GM18502 (cell line): ENCODE measurements at regions not wholly inside any gene's neighbourhood (a gene's known extent, or its start where the extent isn't known, plus 50 kb on each side); places are given as distances from the start of the nearest gene placed in this dataset.
"Not testable (repeated sequence)": the region's sequence is repeated elsewhere in the genome, so short reads cannot be mapped to it uniquely, and the experiment has no call there.

Source experiments
- ATAC-seq: cut with Tn5 transposase; IDR thresholded peaks from one replicate; pipeline ENCODE4 v1.9.1; 2021; ENCODE audit warnings: mild to moderate bottlenecking; ENCODE audit not compliant: unreplicated experiment, poor library complexity

DNA sequence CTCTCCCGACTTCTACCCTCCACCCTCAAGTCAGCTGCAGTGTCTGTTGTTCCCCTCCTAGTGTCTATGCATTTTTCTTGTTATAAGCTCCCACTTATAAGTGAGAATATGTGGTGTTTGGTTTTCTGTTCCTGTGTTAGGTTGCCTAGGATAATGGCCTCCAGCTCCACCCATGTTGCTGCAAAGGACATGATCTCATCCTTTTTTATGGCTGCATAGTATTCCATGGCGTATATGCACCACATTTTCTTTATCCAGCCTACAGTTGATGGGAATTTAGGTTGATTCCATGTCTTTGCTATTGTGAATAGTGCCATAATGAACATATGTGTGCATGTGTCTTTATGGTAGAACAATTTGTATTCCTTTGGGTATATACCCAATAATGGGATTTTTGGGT, 80.7 kb downstream of the SPTSSA start:
- ATAC-seq = not testable (repeated sequence)

- ATAC-seq = no peak
These were observed 81.6 kb downstream of the SPTSSA start for GRCh38 chr14:34380471-34380845.

- ATAC-seq = no peak
These were observed 82.1 kb downstream of the SPTSSA start for GRCh38 chr14:34379816-34380470.

DNA sequence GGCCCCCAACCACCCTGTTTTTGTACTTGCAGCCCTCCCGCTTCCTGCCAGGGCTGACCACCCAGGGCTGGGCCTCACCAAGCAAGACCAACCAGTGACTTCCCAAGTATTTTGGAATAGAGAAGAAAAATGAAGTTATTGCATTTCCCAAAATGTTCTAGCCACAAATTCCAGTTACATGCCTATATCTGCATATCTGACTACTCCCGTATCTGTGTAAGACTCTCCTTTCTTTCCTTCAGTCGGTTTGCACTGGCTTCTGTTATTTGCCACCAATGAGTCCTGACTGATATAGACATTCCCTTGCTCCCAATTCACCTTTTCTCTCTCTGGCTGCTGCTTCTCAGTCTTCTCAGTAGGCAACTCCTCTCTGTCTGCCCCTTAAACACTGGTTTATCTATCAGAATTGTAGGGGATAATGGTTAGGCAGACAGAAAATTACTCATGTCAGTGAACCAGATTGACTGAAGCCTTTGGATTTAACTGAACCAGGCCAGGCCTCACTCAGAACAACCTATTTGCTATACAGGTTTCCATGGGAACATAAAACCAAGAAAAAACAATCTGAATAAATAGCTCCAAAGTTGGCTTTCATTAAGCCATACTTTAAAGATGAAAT, 85.3 kb downstream of the SPTSSA start:
- ATAC-seq = no peak

DNA sequence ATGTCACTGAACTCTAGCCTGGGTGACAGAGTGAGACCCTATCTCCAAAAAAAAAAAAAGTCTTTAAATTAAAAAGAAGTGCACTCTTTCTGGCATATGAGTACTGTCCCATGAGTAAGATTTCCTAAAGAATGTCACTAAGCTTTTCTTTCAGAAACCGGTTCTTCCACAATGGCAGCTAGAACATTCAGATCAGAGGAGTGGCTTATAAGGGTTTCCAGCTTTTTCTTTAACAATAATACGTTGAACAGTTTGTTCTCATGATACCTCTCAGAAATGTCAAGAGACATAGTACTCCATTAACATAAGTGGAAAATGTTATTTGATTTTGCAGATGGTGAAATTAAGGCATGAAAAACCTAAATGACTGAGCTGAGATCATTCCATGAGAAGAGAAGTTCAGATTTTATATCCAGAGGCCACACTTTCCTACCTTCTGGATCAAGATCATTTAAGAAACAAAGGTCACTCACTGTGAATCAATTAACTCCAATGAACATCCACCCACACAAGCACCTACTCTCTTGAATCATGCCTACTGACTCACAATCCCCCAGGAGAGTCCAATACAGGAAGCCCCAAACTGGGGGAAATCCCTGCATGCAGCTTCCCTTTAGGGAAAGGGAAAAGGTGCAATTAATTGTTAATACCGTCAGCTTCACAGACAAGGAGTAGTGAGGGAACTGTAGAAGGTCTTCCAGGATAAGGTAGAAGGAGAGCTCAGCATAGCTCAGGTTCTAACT, 86.9 kb downstream of the SPTSSA start:
- ATAC-seq = no peak

GRCh38 chr14:34373191-34373590, 88.8 kb downstream of the SPTSSA start:
- no peak for ATAC-seq

- no peak for ATAC-seq
These were observed 89.3 kb downstream of the SPTSSA start for GRCh38 chr14:34372786-34373185.

DNA sequence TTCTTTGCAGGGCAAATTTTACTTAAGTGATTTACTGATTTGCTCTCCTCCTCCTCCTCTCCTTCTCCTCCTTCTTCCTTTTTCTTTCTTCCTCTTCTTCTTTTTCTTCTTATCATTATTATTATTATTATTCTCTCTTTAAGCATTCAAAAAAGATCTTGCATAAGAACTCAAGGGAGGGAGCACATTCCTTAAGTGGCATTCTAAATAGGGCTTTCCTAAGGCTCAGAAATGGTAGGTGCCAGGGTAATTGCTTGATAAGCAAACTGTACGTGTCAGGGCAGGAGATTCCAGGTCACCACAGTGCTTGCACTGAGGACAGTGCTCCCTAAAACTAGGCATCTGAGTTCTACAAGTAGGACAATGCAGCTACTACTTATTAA, 92.4 kb downstream of the SPTSSA start:
- no peak for ATAC-seq

GRCh38 chr14:34368971-34369647, 92.9 kb downstream of the SPTSSA start:
- no peak for ATAC-seq

DNA sequence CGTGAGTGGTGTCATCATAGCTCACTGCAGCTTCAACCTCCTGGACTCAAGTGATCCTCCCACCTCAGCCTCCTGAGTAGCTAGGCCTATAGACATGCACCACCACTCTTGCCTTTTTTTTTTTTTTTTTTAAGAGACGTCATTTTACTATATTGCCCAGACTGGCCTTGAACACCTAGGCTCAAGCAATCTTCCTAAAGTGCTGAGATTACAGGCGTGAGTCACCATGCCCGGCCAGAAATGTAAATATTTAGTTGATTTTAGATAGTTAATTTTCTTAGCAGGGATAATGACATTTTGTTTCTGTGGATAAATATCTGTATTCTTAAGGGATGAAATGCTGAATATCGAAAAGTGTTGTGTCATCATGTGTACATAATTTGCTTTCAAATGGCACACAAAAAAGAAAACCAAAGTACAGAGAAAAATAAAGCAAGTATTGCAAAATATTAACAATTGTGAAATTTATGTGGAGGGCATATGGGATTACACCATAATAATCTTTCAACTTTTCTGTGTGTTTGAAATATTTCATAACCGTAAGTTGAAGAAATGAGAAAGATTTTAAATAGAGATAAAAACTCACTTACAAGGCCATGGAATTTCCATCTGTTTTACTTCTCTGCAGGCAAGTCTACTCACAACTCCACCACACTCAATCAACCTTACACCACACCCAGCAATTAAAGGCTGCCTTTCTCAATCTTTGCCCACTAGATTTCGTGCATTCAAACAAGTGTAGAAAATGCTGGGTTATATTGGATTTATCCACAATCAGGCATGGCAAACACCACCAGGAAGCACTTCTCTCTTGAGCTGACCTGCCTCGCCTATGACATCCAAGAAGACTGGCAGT, 93.7 kb downstream of the SPTSSA start:
- ATAC-seq = no peak

GRCh38 chr14:34365309-34365915, 96.6 kb downstream of the SPTSSA start:
- no peak for ATAC-seq

DNA sequence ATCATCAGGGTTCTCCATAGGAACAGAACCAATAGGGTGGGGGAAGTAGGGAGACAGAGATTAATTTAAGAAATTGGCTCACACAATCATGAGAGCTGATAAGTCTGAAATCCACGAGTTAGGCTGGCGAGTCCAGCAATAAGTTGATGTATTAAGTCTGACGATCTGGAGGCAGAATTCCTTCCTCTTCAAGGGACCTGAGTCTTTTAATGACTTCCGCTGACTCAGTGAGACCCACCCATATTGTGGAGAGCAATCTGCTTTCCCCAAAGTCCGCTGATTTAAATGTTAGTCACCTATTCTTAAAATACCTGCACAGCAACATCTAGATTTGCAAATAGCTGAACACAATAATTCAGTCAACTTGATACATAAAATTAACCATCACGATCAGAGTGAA, 97.8 kb downstream of the SPTSSA start:
- ATAC-seq = no peak

GRCh38 chr14:34363733-34364134, 98.3 kb downstream of the SPTSSA start:
- no peak for ATAC-seq

- no peak for ATAC-seq
These were observed 99.3 kb downstream of the SPTSSA start for GRCh38 chr14:34362641-34363251.

DNA sequence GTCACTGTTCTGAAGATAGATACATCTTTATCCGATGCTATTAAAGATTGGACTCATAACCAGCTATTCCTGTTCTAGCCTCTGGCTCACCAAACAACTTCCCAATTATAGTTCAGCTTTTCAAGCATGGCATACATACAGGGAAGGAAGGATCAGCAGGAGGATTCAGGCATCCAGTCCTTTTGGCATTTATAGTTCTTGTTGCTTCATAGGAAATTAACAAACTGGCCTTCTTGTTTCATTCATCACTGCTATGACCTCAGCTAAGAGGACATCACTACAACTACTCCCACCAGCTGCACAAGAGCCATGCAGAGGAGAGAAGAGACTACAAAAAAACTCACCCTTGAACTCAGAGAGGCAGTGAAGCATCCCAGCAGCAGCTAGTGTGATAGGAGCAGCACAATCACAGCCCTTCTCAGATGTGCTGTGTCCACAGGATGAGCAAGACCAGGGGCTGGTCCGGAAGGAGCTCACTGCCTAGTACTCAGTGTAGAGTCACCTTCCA, 100.5 kb downstream of the SPTSSA start:
- ATAC-seq = no peak

DNA sequence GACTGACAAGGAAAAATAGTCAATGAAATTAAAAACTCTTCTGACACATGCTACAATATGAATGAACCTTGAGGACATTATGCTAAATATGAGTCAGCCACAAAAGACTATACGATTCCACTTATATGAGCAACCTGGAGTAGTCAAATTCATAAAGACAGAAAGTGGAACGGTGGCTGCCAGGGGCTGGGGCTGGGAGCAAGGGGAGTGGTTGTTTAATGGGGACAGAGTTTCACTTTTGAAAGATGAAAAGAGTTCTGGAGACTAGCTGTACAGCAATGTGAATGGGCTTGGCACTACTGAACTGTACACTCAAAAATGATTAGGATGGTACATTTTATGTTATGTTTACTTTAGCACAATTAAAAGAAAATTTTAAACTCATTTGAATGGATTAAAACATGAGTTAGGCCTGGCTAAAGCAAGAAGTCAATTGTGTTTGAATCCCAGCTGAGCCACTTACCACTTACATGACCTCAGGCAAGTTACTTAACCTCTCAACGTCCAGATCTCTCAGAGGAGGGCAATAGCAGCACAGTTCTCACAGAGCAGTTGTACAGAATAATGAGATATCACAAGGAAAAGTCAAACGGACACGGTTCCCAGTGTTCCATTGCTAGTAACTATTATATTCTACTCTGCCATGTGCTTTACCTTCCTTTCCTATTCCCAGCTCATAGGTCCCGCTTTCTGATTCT, 102.5 kb downstream of the SPTSSA start:
- no peak for ATAC-seq

DNA sequence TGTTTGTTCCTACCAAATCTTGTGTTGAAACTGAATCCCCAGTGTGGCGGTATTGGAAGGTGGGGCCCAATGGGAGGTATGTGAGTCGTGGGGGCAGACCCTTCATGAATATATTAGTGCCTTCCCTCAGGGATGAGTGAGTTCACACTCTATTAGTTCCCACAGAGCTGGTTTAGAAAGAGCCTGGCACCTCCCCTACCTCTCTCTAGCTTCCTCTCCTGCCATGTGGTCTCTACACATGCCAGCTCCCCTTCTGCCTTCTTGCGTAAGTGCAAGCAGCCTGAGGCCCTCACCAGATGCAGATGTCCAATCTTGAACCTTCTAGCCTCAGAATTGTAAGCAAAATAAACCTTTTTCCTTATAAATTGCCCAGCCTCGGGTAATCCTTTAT, 105.8 kb downstream of the SPTSSA start:
- ATAC-seq = no peak

DNA sequence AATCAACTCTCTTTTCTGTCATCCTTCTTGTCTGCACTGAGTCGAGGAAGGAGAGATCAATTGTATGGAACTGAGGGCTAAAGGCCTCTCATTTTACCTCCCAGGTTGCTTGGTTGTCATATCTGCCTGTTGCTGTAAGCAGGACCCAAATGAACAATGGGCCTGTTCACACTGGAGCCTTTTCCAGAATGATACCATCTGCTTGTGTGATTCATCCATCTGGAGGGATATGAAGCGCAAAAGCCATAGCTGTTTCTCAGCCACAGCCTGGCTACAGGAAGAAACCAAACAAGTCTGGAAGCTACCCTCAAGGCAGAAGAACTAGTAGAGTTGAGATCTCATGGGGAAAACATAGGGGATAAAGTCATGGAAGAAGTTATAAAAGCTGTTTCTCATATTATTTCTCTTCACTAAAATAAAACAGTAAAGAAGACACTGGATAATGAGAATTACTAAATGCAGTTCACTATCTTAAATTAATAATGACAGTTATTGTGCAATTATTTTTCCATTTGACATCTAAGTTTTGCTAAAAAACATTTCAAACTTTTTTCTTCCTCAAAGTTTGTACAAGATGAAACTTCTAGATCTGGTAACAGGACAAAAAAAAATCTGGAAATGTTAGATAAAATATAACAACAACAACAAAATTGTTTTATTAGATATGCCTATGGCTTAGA, 106.3 kb downstream of the SPTSSA start:
- ATAC-seq = no peak
